Upper lobe of left lung (tissue), 6 donors: ENCODE measurements at regions not wholly inside any gene's neighbourhood (a gene's known extent, or its start where the extent isn't known, plus 50 kb on each side); places are given as distances from the start of the nearest gene placed in this dataset.

ENCODE experiments used
- ATAC-seq, 2 donors: fragments of 200-7000 bp; cut with Tn5 transposase; one replicate each; pipeline ENCODE4 v1.9.1; 2022; ENCODE audit warnings: mild to moderate bottlenecking in 2 of 2, moderate library complexity in 2 of 2; ENCODE audit not compliant: low FRiP score in 2 of 2
- DNase-seq, 2 donors: peaks; one replicate each; pipeline ENCODE4 v3.0.0-alpha.2; 2019 to 2020
- H3K27ac ChIP-seq, 4 donors: fragments of 200-600 bp; sonication (generic); one replicate each; pipeline ENCODE4 v1.5.1; 2016 to 2019
- H3K27me3 ChIP-seq, 4 donors: fragments of 200-600 bp; sonication (generic); one replicate each; pipeline ENCODE4 v1.5.1; 2017 to 2019
- H3K36me3 ChIP-seq, 4 donors: fragments of 200-600 bp; sonication (generic); one replicate each; pipeline ENCODE4 v1.5.1; 2016 to 2019
- H3K4me1 ChIP-seq, 4 donors: fragments of 200-600 bp; sonication (generic); one replicate each; pipeline ENCODE4 v1.5.1; 2018 to 2019
- H3K4me3 ChIP-seq, 4 donors: fragments of 200-600 bp; sonication (generic); one replicate each; pipeline ENCODE4 v1.5.1; 2017 to 2019; ENCODE audit warnings: mild to moderate bottlenecking in 2 of 4, moderate library complexity in 1 of 4
- H3K9me3 ChIP-seq, 4 donors: fragments of 200-600 bp; sonication (generic); one replicate each; pipeline ENCODE4 v1.5.1; 2018 to 2019
- EP300 ChIP-seq, 4 donors: sonication (generic); formaldehyde crosslinking; IDR thresholded peaks; one replicate each; pipeline ENCODE4 v1.5.1; 2017; ENCODE audit warnings: antibody characterized with exemption in 4 of 4, control low read depth in 2 of 4
- POLR2A ChIP-seq, 4 donors: fragments of 450-650 bp; IDR thresholded peaks; one replicate each; pipeline ENCODE4 v1.5.1; 2016 to 2017; ENCODE audit warnings: antibody characterized with exemption in 4 of 4, mild to moderate bottlenecking in 2 of 4
- POLR2AphosphoS5 ChIP-seq, 2 donors: sonication (generic); formaldehyde crosslinking; IDR thresholded peaks; one replicate each; pipeline ENCODE4 v1.5.1; 2017; ENCODE audit warnings: antibody characterized with exemption in 2 of 2
- WGBS, 2 donors: methylation state at CpG; one replicate each; pipeline ENCODE4 v1.1.5; 2017 to 2018; 5-methylcytosine and 5-hydroxymethylcytosine counted together
- TF ChIP-seq, protein P1 (sequence below), 6 experiments: fragments of 450-650 bp in 4 of 6; fragments of 200-600 bp in 2 of 6; sonication (generic) in 2 of 6; IDR thresholded peaks; one replicate each; pipeline ENCODE4 v1.5.1; 2016 to 2019; ENCODE audit warnings: antibody characterized with exemption in 6 of 6
- donor health status: DM: no; HTN: no; CAD: no; lungs with moderate emphysema.
- donor health status: DM: no; HTN: yes; CAD: no; lungs with severe emphysema.

DNA sequence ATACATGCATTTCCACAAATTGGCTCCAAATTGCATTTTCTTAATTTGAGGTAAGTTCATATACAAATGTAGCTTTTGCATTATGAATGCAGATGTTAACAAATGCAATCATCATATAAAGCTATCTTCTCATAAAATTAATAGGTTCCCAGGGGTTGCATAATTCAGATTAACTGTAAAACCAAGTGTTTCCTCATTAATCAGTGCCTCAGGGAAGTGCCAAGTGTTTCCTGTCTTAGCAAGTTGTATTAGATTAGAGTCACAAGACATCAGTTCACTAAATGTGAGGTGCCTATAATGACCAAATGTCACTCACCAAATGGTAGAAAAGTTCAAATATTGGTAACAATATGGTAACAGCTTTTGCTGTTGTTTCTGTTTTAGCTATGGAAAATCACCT, 140.8 kb downstream of the PTGER3 start:
- Histone ChIP-seq H3K9me3 (no peaks in the 10 kb centered on the region), H3K4me3 (no peak overlapping the region), H3K4me1 (no peaks in the 10 kb centered on the region), H3K27ac (no peak overlapping the region), H3K27me3 (no peaks in the 10 kb centered on the region), H3K36me3 (no peaks in the 10 kb centered on the region)
- DNase-seq = no peak
- no peak for ATAC-seq
- TF ChIP-seq EP300 (IDR thresholded peaks at IDR 0.05) = no peak
- no peak for TF ChIP-seq POLR2A (IDR thresholded peaks at IDR 0.05)
- TF ChIP-seq POLR2AphosphoS5 (IDR thresholded peaks at IDR 0.05) = no peak
- TF ChIP-seq, protein P1, sequence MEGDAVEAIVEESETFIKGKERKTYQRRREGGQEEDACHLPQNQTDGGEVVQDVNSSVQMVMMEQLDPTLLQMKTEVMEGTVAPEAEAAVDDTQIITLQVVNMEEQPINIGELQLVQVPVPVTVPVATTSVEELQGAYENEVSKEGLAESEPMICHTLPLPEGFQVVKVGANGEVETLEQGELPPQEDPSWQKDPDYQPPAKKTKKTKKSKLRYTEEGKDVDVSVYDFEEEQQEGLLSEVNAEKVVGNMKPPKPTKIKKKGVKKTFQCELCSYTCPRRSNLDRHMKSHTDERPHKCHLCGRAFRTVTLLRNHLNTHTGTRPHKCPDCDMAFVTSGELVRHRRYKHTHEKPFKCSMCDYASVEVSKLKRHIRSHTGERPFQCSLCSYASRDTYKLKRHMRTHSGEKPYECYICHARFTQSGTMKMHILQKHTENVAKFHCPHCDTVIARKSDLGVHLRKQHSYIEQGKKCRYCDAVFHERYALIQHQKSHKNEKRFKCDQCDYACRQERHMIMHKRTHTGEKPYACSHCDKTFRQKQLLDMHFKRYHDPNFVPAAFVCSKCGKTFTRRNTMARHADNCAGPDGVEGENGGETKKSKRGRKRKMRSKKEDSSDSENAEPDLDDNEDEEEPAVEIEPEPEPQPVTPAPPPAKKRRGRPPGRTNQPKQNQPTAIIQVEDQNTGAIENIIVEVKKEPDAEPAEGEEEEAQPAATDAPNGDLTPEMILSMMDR (IDR thresholded peaks at IDR 0.05) = no peak

DNA sequence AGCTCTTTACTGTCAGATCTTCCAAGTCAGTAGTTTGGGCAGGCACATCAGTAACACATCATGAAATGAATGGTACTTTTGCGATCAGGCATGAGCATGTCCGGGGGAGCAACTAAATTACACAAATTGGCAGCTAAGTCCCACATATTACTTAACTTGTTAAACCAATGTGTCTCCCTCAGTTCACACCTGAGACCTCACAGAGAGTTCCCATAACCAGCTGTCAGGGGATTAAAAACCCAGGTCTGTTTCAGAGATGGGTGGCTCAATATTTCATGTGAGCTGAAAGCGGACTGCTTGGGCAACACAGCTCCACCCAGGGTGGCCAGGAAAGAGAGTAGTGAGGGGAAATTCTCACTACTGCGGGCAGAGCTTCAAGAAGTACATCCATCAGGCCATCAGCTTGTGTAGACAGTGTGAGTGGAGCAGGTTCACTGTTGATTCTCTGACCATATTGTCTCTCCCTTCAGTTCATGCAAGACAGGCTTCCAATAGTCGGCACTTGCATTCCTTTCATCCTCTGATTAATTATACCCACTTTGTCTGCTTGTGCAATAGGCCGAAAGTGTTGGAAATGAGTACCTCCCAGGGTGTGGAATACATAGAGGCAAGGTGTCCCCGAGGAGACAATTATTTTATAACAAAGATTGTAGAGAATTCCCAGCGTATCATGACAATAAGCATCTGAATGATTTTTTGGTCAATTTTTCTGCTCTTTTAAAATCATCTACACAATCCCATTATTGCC, 139.9 kb downstream of the PTGER3 start:
- ATAC-seq (no peak), DNase-seq (no peak)
- WGBS, 2 donors = 83 to 85% methylated on average over 7 to 8 of the region's 8 CpGs
- Histone ChIP-seq H3K9me3 (no peaks in the 10 kb centered on the region), H3K27me3 (no peaks in the 10 kb centered on the region), H3K27ac (no peak overlapping the region), H3K4me1 (no peaks in the 10 kb centered on the region), H3K36me3 (no peaks in the 10 kb centered on the region), H3K4me3 (no peak overlapping the region)
- no peak for TF ChIP-seq POLR2A (IDR thresholded peaks at IDR 0.05)
- TF ChIP-seq EP300 (IDR thresholded peaks at IDR 0.05) = no peak
- no peak for TF ChIP-seq POLR2AphosphoS5 (IDR thresholded peaks at IDR 0.05)
- TF ChIP-seq, protein P1 (IDR thresholded peaks at IDR 0.05) = no peak

DNA sequence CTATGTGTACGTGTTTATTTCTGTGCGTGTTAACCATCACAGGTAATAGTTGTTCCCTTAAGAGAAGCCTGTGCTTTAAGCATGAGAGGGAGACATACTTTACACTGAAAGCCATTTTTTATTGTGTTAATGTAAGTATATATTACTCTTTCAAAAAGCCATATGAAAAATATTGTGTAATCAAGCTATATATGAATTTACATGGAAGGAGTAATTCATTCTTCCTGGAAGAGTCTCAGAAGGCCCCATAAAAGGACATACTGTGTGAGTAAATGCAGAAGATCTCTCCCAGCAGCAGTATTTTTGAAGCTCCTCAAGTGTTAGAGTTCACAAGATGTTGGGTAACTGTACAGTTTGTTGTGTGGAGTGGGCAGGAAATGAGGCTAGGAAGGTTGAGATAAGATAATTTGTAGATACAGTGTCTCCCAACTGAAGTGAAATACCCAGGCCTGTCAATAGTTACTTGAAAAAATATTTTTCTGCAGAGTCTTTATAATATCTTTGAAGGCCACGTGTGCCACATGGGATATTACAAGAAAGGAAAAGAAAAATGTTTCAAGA, 138.3 kb downstream of the PTGER3 start:
- ATAC-seq (no peak), DNase-seq (no peak)
- Histone ChIP-seq H3K36me3 (no peaks in the 10 kb centered on the region), H3K27ac (no peak overlapping the region), H3K9me3 (no peaks in the 10 kb centered on the region), H3K27me3 (no peaks in the 10 kb centered on the region), H3K4me1 (no peaks in the 10 kb centered on the region), H3K4me3 (no peak overlapping the region)
- 74 to 80% methylated on average over 3 of the region's 3 CpGs for WGBS, 2 donors
- no peak for TF ChIP-seq POLR2A (IDR thresholded peaks at IDR 0.05)
- TF ChIP-seq EP300 (IDR thresholded peaks at IDR 0.05) = no peak
- TF ChIP-seq POLR2AphosphoS5 (IDR thresholded peaks at IDR 0.05) = no peak
- TF ChIP-seq, protein P1 (IDR thresholded peaks at IDR 0.05) = no peak

DNA sequence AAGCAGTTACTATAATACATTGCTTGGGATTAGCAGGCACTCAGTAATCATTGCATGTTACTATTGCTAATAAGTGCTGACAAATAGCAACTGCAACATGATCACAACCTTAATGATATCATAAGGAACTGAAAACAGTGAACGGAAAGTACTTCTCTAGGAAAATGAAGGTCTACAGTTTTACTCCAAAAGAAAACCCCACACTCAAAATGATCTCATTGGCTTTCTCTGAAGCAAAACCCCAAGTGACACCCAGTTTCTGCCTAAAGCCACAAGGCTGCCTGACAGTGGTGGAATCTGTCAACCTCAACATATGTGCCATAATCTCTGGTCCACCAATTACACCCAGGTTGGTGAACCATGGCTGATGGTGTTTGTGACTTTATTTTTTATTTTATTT, 137.6 kb downstream of the PTGER3 start:
- 80 to 91% methylated on average over 1 of the region's 1 CpG for WGBS, 2 donors
- H3K27me3 ChIP-seq = no peaks in the 10 kb centered on the region
- no peak overlapping the region for H3K27ac ChIP-seq
- no peaks in the 10 kb centered on the region for H3K4me1 ChIP-seq
- H3K9me3 ChIP-seq = no peaks in the 10 kb centered on the region
- H3K36me3 ChIP-seq = no peaks in the 10 kb centered on the region
- no peak for DNase-seq
- no peak overlapping the region for H3K4me3 ChIP-seq
- TF ChIP-seq EP300 (IDR thresholded peaks at IDR 0.05) (no peak), POLR2AphosphoS5 (IDR thresholded peaks at IDR 0.05) (no peak), POLR2A (IDR thresholded peaks at IDR 0.05) (no peak)
- TF ChIP-seq, protein P1 (IDR thresholded peaks at IDR 0.05) = no peak
- ATAC-seq = no peak

DNA sequence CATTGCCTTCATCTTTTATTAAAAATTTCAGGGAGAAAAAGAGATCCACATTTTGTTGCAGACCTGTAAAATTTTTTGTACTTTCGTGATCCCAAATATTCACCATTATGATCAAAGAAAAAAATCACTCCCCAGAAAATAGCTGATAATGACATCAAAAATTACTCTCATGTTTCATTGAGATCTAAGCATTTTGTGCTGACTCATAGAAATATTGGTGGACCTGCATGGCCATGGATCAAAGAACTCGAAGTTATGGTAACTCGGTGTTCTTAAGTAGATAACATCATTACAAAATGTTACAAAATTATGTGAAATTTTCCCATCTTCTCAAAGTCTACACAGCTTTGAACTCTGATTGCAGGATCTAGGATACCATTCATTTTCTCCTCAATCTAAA, 135.8 kb downstream of the PTGER3 start:
- no peaks in the 10 kb centered on the region for H3K36me3 ChIP-seq
- no peaks in the 10 kb centered on the region for H3K4me1 ChIP-seq
- no peak overlapping the region for H3K4me3 ChIP-seq
- no peaks in the 10 kb centered on the region for H3K9me3 ChIP-seq
- DNase-seq (no peak), ATAC-seq (no peak)
- WGBS, 2 donors = 81 to 84% methylated on average over 3 of the region's 3 CpGs
- no peak for TF ChIP-seq POLR2A (IDR thresholded peaks at IDR 0.05)
- TF ChIP-seq EP300 (IDR thresholded peaks at IDR 0.05) = no peak
- TF ChIP-seq, protein P1 (IDR thresholded peaks at IDR 0.05) = no peak
- no peak for TF ChIP-seq POLR2AphosphoS5 (IDR thresholded peaks at IDR 0.05)
- H3K27me3 ChIP-seq = no peaks in the 10 kb centered on the region
- no peak overlapping the region for H3K27ac ChIP-seq
